ENCODE measurements at regions not wholly inside any gene's neighbourhood (a gene's known extent, or its start where the extent isn't known, plus 50 kb on each side); places are given as distances from the start of the nearest gene placed in this dataset.

GRCh38 chr21:41689289-41689583 is 77.6 kb downstream of the RIPK4 start:
- H3K4me3 ChIP-seq (ENCODE audit: low read depth, low read length) = no peak overlapping the region
- DNase-seq (ENCODE audit: low read depth) = no peak
- TF ChIP-seq CTCF (IDR thresholded peaks at IDR 0.05; ENCODE audit: control insufficient read depth, extremely low read depth, insufficient read depth) = no peak

- no peak for TF ChIP-seq CTCF (IDR thresholded peaks at IDR 0.05; ENCODE audit: control insufficient read depth, extremely low read depth, insufficient read depth)
- no peak for DNase-seq (ENCODE audit: low read depth)
These were observed 79.2 kb downstream of the RIPK4 start for GRCh38 chr21:41687633-41688032.

GRCh38 chr21:41686664-41687063 is 80.2 kb downstream of the RIPK4 start:
- DNase-seq (ENCODE audit: low read depth) = no peak
- TF ChIP-seq CTCF (IDR thresholded peaks at IDR 0.05; ENCODE audit: control insufficient read depth, extremely low read depth, insufficient read depth) = no peak
- no peak overlapping the region for H3K4me3 ChIP-seq (ENCODE audit: low read depth, low read length)

More at GRCh38 chr21:41687633-41688032, 79.2 kb downstream of the RIPK4 start:
- no peak overlapping the region for H3K4me3 ChIP-seq (ENCODE audit: low read depth, low read length)

- H3K4me3 ChIP-seq (ENCODE audit: low read depth, low read length) = no peak overlapping the region
- TF ChIP-seq CTCF (IDR thresholded peaks at IDR 0.05; ENCODE audit: control insufficient read depth, extremely low read depth, insufficient read depth) = no peak
- no peak for DNase-seq (ENCODE audit: low read depth)
These were observed 81.2 kb downstream of the RIPK4 start for GRCh38 chr21:41685511-41686149.

- no peak overlapping the region for H3K4me3 ChIP-seq (ENCODE audit: low read depth, low read length)
- no peak for DNase-seq (ENCODE audit: low read depth)
These were observed 82.2 kb downstream of the RIPK4 start for GRCh38 chr21:41684381-41685245.

GRCh38 chr21:41683815-41684214 is 83.0 kb downstream of the RIPK4 start:
- TF ChIP-seq CTCF (IDR thresholded peaks at IDR 0.05; ENCODE audit: control insufficient read depth, extremely low read depth, insufficient read depth) = no peak
- H3K4me3 ChIP-seq (ENCODE audit: low read depth, low read length) = no peak overlapping the region
- no peak for DNase-seq (ENCODE audit: low read depth)

More at GRCh38 chr21:41684381-41685245, 82.2 kb downstream of the RIPK4 start:
- TF ChIP-seq CTCF (IDR thresholded peaks at IDR 0.05; ENCODE audit: control insufficient read depth, extremely low read depth, insufficient read depth) = no peak

Measured in LNCaP clone FGC (cell line).